ENCODE measurements at regions not wholly inside any gene's neighbourhood (a gene's known extent, or its start where the extent isn't known, plus 50 kb on each side); places are given as distances from the start of the nearest gene placed in this dataset.
A peak's percentile ranks its signal among the peaks of the same experiment; 100 is the strongest.
"Not testable (repeated sequence)": the region's sequence is repeated elsewhere in the genome, so short reads cannot be mapped to it uniquely, and the experiment has no call there.

DNA sequence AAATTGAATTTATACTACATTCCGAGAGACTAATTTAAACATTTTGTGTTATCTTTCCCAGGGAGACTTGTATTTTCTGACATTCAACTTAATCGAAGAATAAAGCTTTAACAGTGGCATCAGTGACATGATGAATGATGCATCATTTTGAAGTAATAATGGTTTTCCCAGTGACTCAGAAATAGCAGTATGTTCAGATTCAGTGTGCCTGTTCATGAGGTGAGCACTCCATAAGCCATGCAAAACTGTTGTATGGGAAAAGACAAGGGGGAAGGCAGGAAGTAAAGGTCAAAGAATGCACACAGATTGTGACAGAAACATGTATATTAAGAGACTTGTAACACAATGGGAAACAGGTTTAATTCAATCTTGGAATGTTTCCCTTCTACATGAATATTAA is 1348.2 kb upstream of the GJE1 start:
- H3K27ac Mint-ChIP-seq: no peak overlapping the region
- TF ChIP-seq, protein P1, sequence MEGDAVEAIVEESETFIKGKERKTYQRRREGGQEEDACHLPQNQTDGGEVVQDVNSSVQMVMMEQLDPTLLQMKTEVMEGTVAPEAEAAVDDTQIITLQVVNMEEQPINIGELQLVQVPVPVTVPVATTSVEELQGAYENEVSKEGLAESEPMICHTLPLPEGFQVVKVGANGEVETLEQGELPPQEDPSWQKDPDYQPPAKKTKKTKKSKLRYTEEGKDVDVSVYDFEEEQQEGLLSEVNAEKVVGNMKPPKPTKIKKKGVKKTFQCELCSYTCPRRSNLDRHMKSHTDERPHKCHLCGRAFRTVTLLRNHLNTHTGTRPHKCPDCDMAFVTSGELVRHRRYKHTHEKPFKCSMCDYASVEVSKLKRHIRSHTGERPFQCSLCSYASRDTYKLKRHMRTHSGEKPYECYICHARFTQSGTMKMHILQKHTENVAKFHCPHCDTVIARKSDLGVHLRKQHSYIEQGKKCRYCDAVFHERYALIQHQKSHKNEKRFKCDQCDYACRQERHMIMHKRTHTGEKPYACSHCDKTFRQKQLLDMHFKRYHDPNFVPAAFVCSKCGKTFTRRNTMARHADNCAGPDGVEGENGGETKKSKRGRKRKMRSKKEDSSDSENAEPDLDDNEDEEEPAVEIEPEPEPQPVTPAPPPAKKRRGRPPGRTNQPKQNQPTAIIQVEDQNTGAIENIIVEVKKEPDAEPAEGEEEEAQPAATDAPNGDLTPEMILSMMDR (conservative IDR thresholded peaks at IDR 0.05): no peak
- no peaks in the 10 kb centered on the region for H3K4me1 Mint-ChIP-seq
- no peak for DNase-seq
- WGBS, 2 experiments (ENCODE audit: insufficient coverage in 1 of 2, insufficient read length in 1 of 2): 93 to 95% methylated on average over 2 of the region's 2 CpGs
- no peaks in the 10 kb centered on the region for H3K27me3 Mint-ChIP-seq (ENCODE audit: insufficient read depth)
- no peaks in the 10 kb centered on the region for H3K4me1 ChIP-seq (ENCODE audit: control insufficient read depth, insufficient read depth, low read length)
- no peaks in the 10 kb centered on the region for H3K27me3 ChIP-seq (ENCODE audit: control insufficient read depth, insufficient read depth, low read length, poor library complexity, severe bottlenecking)
- no peaks in the 10 kb centered on the region for H3K9me3 Mint-ChIP-seq
- H3K4me3 Mint-ChIP-seq: no peak overlapping the region
- H3K9me3 ChIP-seq (ENCODE audit: control insufficient read depth, low read length): no peaks in the 10 kb centered on the region
- H3K36me3 Mint-ChIP-seq (ENCODE audit: low read depth): no peaks in the 10 kb centered on the region
- no peak overlapping the region for H3K27ac ChIP-seq (ENCODE audit: low read depth, low read length)
- H3K9ac ChIP-seq (ENCODE audit: extremely low read depth, low read length, poor library complexity, severe bottlenecking): no peak overlapping the region
- H3K4me3 ChIP-seq (ENCODE audit: low read length): no peak overlapping the region
- H3K36me3 ChIP-seq (ENCODE audit: control insufficient read depth, insufficient read depth, low read length): no peaks in the 10 kb centered on the region

DNA sequence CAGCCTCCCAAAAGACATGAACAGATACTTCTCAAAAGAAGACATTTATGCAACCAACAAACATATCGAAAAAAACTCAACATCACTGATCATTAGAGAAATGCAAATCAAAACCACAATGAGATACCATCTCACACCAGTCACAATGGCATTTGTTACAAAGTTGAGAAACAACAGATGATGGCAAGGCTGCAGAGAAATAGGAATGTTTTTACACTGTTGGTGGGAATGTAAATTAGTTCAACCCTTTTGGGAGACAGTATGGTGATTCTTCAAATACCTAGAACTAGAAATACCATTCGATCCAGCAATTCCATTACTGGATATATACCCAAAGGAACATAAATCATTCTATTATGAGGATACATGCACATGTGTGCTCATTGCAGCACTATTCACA is 1349.2 kb upstream of the GJE1 start:
- not testable (repeated sequence) for H3K36me3 Mint-ChIP-seq (ENCODE audit: low read depth); H3K9ac ChIP-seq (ENCODE audit: extremely low read depth, low read length, poor library complexity, severe bottlenecking); H3K9me3 ChIP-seq (ENCODE audit: control insufficient read depth, low read length); H3K27me3 Mint-ChIP-seq (ENCODE audit: insufficient read depth); H3K27ac ChIP-seq (ENCODE audit: low read depth, low read length); H3K4me1 ChIP-seq (ENCODE audit: control insufficient read depth, insufficient read depth, low read length); H3K36me3 ChIP-seq (ENCODE audit: control insufficient read depth, insufficient read depth, low read length); H3K27ac Mint-ChIP-seq; H3K27me3 ChIP-seq (ENCODE audit: control insufficient read depth, insufficient read depth, low read length, poor library complexity, severe bottlenecking); DNase-seq; H3K4me3 Mint-ChIP-seq; H3K9me3 Mint-ChIP-seq; H3K4me1 Mint-ChIP-seq; H3K4me3 ChIP-seq (ENCODE audit: low read length)
- WGBS, 2 experiments (ENCODE audit: insufficient coverage in 1 of 2, insufficient read length in 1 of 2): 92 to 100% methylated on average over 2 of the region's 2 CpGs

DNA sequence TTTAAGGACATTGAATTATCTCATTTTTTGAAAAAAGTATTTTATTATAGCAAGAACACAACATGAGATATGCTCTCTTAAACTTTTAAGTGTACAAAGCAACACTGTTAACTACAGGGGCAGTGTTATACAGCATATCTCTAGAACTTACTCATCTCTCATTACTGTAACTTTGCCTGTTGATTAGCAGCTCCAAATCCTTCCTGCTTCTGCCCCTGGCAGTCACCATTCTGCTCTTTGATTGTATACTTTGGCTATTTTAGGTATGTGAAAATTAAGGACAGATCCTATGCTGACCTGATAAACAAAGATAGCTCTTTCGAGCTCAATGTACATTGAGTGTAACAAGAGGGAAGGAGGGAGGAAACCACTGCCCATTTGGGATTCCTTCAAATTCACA is 1349.8 kb upstream of the GJE1 start:
- H3K36me3 Mint-ChIP-seq (ENCODE audit: low read depth): no peaks in the 10 kb centered on the region
- DNase-seq: no peak
- Histone ChIP-seq H3K27me3 (ENCODE audit: control insufficient read depth, insufficient read depth, low read length, poor library complexity, severe bottlenecking) (no peaks in the 10 kb centered on the region), H3K27ac (ENCODE audit: low read depth, low read length) (no peak overlapping the region), H3K36me3 (ENCODE audit: control insufficient read depth, insufficient read depth, low read length) (no peaks in the 10 kb centered on the region), H3K9me3 (ENCODE audit: control insufficient read depth, low read length) (no peaks in the 10 kb centered on the region), H3K4me3 (ENCODE audit: low read length) (no peak overlapping the region), H3K4me1 (ENCODE audit: control insufficient read depth, insufficient read depth, low read length) (no peaks in the 10 kb centered on the region), H3K9ac (ENCODE audit: extremely low read depth, low read length, poor library complexity, severe bottlenecking) (no peak overlapping the region)
- H3K4me1 Mint-ChIP-seq: no peaks in the 10 kb centered on the region
- H3K27ac Mint-ChIP-seq: no peak overlapping the region
- H3K4me3 Mint-ChIP-seq: no peak overlapping the region
- whole genome bisulfite sequencing, 2 experiments (ENCODE audit: insufficient coverage in 1 of 2, insufficient read length in 1 of 2): 88% methylated on average over 1 of the region's 1 CpG; no CpG with 5 or more reads in 1 of the 2 experiments
- H3K27me3 Mint-ChIP-seq (ENCODE audit: insufficient read depth): no peaks in the 10 kb centered on the region
- no peaks in the 10 kb centered on the region for H3K9me3 Mint-ChIP-seq
- TF ChIP-seq, protein P1 (conservative IDR thresholded peaks at IDR 0.05): no peak

DNA sequence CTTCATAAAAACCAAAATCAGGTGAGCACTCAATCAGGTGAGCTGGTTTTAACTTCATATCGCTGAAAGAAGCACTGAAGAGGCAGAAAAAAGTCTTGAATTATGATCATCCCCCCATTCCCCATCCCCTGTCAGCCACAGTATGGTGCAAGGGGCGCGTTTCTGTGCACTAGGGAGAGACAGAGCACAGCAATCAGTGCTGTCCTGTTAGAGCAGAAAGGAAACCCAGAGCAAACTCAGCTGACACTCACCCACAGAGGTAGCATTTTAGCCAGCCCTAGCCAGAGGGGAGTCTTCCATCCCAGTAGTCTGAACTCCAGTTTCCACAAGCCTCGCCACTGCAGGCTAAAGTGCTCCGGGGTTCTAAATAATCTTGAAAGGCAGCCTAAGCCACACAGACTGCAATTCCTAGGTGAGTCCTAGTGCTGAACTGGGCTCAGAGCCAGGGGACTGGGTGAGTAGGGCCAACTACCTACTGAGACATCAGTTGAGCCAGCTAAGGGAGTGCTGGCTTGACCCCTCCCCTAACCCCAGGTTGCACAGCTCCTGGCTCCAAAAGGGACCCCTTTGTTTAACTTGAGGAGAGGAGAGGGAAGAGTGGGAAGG is 1352.6 kb upstream of the GJE1 start:
- Mint-ChIP-seq H3K36me3 (ENCODE audit: low read depth) (no peaks in the 10 kb centered on the region), H3K9me3 (no peaks in the 10 kb centered on the region), H3K27ac (no peak overlapping the region), H3K27me3 (ENCODE audit: insufficient read depth) (no peaks in the 10 kb centered on the region), H3K4me3 (no peak overlapping the region), H3K4me1 (no peaks in the 10 kb centered on the region)
- TF ChIP-seq, protein P1 (conservative IDR thresholded peaks at IDR 0.05): no peak
- Histone ChIP-seq H3K36me3 (ENCODE audit: control insufficient read depth, insufficient read depth, low read length) (no peaks in the 10 kb centered on the region), H3K9me3 (ENCODE audit: control insufficient read depth, low read length) (no peaks in the 10 kb centered on the region), H3K27me3 (ENCODE audit: control insufficient read depth, insufficient read depth, low read length, poor library complexity, severe bottlenecking) (no peaks in the 10 kb centered on the region), H3K4me3 (ENCODE audit: low read length) (no peak overlapping the region), H3K4me1 (ENCODE audit: control insufficient read depth, insufficient read depth, low read length) (no peaks in the 10 kb centered on the region), H3K9ac (ENCODE audit: extremely low read depth, low read length, poor library complexity, severe bottlenecking) (no peak overlapping the region), H3K27ac (ENCODE audit: low read depth, low read length) (no peak overlapping the region)
- peak; percentile 41 for DNase-seq
- WGBS, 2 experiments (ENCODE audit: insufficient coverage in 1 of 2, insufficient read length in 1 of 2): 91 to 100% methylated on average over 3 to 5 of the region's 5 CpGs

Measured in endodermal cell (in vitro differentiated cells).